GM12801 (cell line): ENCODE measurements at regions not wholly inside any gene's neighbourhood (a gene's known extent, or its start where the extent isn't known, plus 50 kb on each side); places are given as distances from the start of the nearest gene placed in this dataset.

ENCODE experiments used
- TF ChIP-seq, protein P1 (sequence below): IDR thresholded peaks from one replicate; pipeline ENCODE4 v1.5.1; 2011; ENCODE audit warnings: control low read depth; ENCODE audit not compliant: insufficient read length; ENCODE audit errors: extremely low read depth

DNA sequence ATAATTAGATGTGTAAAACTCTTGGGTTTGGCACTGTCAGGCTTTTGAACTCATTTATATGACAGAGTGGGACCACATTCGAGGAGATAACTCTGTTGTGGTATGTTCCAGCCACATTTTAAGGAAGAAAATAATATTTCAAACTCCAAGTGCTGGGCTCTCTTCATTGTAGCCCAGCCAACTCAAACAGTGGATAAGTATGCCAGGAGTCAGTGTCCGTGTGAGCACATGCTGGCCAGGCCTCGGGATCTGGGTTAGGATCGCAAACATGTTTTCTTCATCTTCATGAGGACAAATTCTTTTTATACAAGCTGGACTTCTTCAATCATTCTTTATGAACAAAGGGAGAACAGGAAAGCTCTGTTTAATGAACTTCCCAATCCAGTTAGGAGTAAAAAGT, 497.5 kb downstream of the MAFB start:
- TF ChIP-seq, protein P1, sequence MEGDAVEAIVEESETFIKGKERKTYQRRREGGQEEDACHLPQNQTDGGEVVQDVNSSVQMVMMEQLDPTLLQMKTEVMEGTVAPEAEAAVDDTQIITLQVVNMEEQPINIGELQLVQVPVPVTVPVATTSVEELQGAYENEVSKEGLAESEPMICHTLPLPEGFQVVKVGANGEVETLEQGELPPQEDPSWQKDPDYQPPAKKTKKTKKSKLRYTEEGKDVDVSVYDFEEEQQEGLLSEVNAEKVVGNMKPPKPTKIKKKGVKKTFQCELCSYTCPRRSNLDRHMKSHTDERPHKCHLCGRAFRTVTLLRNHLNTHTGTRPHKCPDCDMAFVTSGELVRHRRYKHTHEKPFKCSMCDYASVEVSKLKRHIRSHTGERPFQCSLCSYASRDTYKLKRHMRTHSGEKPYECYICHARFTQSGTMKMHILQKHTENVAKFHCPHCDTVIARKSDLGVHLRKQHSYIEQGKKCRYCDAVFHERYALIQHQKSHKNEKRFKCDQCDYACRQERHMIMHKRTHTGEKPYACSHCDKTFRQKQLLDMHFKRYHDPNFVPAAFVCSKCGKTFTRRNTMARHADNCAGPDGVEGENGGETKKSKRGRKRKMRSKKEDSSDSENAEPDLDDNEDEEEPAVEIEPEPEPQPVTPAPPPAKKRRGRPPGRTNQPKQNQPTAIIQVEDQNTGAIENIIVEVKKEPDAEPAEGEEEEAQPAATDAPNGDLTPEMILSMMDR, result no peak

DNA sequence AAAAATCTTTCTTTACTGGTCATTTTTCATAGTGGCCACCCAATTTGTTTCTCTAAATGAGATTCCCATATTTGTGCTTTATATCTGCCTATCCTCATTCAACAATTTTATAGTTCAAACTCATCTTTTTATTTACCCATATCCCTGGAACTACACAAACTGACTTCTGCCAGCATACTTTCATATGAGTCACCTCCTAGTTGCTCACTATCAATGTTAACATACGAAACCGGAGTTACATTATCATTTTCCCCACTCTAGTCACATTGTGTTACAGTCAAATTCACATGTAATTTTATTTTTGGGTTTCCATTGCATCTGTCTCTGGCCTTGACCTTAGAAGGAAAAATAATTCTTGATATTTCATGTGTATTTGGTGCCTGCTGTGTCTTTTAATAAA, 499.4 kb downstream of the MAFB start:
- TF ChIP-seq, protein P1, result no peak

DNA sequence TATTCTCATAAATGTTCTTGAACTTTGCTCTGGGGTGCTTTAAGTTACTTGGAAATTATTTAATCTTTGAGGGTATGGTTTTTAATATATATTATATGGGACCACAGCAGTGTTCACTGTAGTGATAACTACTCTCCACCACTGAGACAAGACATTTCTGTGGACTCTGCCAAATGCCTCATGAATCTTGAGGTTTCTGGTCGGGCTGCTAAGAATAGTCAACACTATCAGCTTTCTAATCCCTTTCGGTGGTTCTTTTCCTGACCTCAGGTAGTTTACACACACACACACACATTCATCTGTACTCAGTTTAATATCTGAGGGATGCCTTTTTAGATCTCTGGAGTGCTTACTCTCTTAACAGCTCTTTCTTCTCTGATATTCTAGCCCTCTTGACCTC, 500.7 kb downstream of the MAFB start:
- TF ChIP-seq, protein P1, result no peak

DNA sequence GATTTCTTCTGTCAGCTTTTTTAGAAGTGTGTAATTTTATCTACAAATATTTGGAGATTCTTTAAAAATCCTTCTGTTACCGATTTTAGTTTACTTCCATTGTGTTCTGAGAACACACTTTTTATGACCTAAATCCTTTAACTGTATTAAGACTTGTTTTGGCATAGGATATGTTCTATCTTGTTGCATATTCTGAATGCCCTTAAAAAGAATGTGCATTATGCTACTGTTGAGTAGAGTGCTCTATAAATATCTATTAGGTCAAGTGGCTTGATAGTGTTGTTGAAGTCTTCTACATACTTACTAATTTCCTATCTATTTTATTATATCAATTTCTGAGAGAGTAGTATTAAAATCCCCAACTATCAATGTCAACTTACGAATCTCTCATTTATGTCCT, 502.2 kb downstream of the MAFB start:
- TF ChIP-seq, protein P1, result no peak

DNA sequence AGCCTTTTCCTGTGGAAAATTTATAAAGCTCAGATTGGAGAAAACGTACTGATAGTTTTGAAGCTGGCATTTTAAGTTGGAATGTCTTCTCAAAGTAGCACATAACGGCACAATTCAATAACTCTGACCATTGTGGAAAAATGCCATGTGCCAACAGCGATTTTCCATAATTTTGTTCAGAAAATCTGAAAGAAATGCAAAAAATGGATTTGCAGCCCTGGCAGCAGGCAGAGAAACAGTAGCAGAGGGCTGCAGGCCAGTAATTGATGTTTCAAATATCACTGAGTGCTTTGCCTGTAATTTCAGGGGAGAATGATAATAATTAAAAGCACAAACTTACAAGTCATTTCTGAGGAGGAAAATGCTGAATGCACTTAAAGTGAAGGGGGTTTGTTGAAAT, 507.4 kb downstream of the MAFB start:
- TF ChIP-seq, protein P1, result no peak

DNA sequence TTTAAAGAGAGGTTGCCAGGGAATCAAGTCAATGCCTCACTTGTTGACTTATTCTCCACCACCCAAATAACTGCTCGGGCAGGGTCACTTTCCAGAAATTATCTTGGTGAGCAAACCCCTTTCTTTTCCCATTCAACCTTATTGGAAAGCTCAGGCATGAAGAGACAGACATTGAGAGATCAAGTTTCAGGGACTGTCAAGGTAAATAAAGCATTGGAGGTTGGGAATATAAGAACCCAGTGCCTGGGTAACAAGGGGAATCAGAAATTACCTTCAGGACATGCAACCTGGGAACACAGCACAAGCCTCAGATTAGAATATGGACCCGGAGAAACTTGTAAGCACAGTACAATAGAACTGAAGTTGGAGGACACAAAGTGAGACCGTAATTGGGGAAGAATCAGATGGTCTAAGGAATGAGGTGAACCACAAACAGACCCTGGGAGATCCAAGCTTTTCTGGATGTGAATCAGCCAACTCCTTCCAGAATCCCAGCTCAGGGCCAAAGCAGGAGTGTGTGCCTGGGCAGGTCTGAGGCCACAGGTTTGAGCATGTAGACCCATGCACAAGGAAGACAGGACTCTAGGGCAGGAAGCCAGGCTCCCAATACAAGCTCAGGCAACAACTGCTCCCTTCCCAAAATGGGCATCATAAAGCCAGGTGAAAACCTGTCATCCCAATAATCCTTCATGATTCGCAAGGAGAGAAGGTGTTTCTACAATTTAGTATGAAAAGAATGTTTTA, 512.8 kb downstream of the MAFB start:
- TF ChIP-seq, protein P1, result no peak

DNA sequence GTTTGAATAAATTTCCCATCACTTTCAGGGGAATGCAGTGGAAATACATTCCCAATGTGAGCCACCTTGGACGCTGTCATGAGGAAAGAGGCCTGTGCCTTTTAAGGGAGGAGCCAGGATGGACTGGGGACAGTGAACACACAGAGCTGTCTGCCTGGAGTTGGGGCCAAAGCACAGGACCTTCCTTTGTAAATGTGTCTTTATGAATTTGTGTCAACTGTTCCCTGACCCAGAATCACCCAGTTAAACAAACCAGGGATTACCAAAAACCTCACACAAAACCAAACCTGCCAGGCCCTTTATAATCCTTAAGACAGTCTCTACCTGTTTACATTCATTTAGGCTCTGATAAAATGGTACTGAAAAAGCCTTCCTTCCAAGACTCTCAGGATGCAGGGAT, 513.7 kb downstream of the MAFB start:
- TF ChIP-seq, protein P1, result no peak
